LNCAP (cell line): ENCODE measurements at regions not wholly inside any gene's neighbourhood (a gene's known extent, or its start where the extent isn't known, plus 50 kb on each side); places are given as distances from the start of the nearest gene placed in this dataset.
A peak's percentile ranks its signal among the peaks of the same experiment; 100 is the strongest.

Experiments
- CTCF ChIP-seq: fragments of 450-650 bp; IDR thresholded peaks from 2 replicates; pipeline ENCODE4 v1.5.1; 2017; ENCODE audit warnings: mild to moderate bottlenecking

- TF ChIP-seq CTCF, result no peak
These were observed 132.4 kb downstream of the BRMS1L start for GRCh38 chr14:35958499-35958898.

GRCh38 chr14:35956376-35957085 lies 130.4 kb downstream of the BRMS1L start:
- TF ChIP-seq CTCF, result no peak

- TF ChIP-seq CTCF, result no peak
These were observed 126.4 kb downstream of the BRMS1L start for GRCh38 chr14:35952584-35952983.

- no peak for TF ChIP-seq CTCF
These were observed 123.9 kb downstream of the BRMS1L start for GRCh38 chr14:35949920-35950513.

- TF ChIP-seq CTCF, result peak; percentile 64
These were observed 118.7 kb downstream of the BRMS1L start for GRCh38 chr14:35944847-35945246.

- no peak for TF ChIP-seq CTCF
These were observed 114.2 kb downstream of the BRMS1L start for GRCh38 chr14:35940291-35940690.

GRCh38 chr14:35938770-35939169 lies 112.6 kb downstream of the BRMS1L start:
- no peak for TF ChIP-seq CTCF
